ENCODE measurements at regions not wholly inside any gene's neighbourhood (a gene's known extent, or its start where the extent isn't known, plus 50 kb on each side); places are given as distances from the start of the nearest gene placed in this dataset.

DNA sequence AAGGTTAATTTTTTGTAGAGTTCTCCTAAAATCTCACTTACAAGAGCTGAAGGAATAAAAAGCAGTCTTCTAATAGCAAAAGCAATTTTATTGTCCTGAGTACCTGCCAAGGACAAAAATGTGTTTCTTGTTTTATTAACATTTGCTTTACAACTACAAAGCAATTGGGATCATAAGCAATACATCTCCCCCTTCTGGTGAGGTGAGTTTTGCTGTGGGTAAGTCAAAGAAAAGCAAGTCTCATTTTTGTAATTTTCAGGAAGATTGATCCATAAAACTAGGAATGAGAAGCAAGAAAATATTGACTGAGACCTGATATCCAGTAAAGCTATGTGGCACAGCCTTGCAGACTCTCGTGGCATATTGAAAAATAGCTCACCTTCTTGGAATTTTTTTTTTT is 2162.7 kb downstream of the NCAM2 start:
- Histone ChIP-seq H3K27ac (ENCODE audit: low read length) (no peak overlapping the region), H3K4me1 (ENCODE audit: low read length) (no peaks in the 10 kb centered on the region), H3K27me3 (ENCODE audit: low read depth, low read length) (no peaks in the 10 kb centered on the region), H3K79me2 (ENCODE audit: low read length) (no peaks in the 10 kb centered on the region), H3K9ac (ENCODE audit: low read length) (no peak overlapping the region), H3K4me2 (ENCODE audit: low read length) (no peak overlapping the region), H2AFZ (ENCODE audit: low read depth, low read length) (no peak overlapping the region), H3K9me3 (ENCODE audit: insufficient read depth, low read length) (no peaks in the 10 kb centered on the region), H3K36me3 (replicated peaks; ENCODE audit: low read depth, low read length) (no peaks in the 10 kb centered on the region), H3K4me3 (ENCODE audit: low read length) (no peak overlapping the region), H4K20me1 (ENCODE audit: insufficient read depth, low read length) (no peaks in the 10 kb centered on the region)
- no peak for TF ChIP-seq EZH2phosphoT487 (IDR thresholded peaks at IDR 0.05; ENCODE audit: low read depth)
- TF ChIP-seq, protein P1, sequence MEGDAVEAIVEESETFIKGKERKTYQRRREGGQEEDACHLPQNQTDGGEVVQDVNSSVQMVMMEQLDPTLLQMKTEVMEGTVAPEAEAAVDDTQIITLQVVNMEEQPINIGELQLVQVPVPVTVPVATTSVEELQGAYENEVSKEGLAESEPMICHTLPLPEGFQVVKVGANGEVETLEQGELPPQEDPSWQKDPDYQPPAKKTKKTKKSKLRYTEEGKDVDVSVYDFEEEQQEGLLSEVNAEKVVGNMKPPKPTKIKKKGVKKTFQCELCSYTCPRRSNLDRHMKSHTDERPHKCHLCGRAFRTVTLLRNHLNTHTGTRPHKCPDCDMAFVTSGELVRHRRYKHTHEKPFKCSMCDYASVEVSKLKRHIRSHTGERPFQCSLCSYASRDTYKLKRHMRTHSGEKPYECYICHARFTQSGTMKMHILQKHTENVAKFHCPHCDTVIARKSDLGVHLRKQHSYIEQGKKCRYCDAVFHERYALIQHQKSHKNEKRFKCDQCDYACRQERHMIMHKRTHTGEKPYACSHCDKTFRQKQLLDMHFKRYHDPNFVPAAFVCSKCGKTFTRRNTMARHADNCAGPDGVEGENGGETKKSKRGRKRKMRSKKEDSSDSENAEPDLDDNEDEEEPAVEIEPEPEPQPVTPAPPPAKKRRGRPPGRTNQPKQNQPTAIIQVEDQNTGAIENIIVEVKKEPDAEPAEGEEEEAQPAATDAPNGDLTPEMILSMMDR (IDR thresholded peaks at IDR 0.05; ENCODE audit: low read depth, low read length) = peak; percentile 31

DNA sequence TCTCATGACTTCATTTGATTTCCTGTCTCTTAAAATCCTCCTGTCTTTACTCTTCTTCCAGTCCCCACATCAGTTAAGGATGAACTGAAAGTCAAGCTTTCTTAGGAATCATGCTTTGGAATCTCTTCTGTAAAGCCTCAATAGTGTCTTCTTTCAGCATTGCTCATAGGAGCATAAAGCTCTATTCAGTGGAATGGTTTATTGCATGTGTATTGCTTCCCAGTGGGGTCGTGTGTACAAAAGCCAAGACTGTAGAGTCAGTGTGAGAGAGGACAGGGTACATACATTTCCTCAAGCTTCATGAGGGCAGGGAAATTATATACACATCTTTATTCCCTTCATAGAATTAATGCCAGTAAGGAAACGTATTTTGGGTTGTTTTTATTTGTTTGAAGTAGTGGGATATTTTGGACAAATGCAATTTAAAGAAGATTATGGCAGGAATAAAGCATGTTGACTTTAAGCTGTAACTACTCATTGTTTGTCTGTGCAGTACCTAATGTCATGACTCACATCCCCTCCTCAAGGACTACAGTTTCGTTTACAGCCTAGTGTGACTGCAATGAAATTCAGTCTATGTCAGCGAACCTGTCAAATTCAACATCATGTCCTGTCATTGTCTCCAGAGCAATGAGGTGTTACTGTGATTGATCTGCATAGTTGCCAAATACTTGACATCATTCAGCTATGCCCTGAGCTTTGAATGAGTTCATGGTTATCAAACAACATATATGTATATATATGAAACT is 2164.2 kb downstream of the NCAM2 start:
- no peaks in the 10 kb centered on the region for H3K27me3 ChIP-seq (ENCODE audit: low read depth, low read length)
- TF ChIP-seq EZH2phosphoT487 (IDR thresholded peaks at IDR 0.05; ENCODE audit: low read depth) = no peak
- TF ChIP-seq, protein P1 (IDR thresholded peaks at IDR 0.05; ENCODE audit: low read depth, low read length) = no peak
- no peak overlapping the region for H3K9ac ChIP-seq (ENCODE audit: low read length)
- H3K27ac ChIP-seq (ENCODE audit: low read length) = no peak overlapping the region
- no peaks in the 10 kb centered on the region for H4K20me1 ChIP-seq (ENCODE audit: insufficient read depth, low read length)
- no peaks in the 10 kb centered on the region for H3K79me2 ChIP-seq (ENCODE audit: low read length)
- no peaks in the 10 kb centered on the region for H3K9me3 ChIP-seq (ENCODE audit: insufficient read depth, low read length)
- H3K4me3 ChIP-seq (ENCODE audit: low read length) = no peak overlapping the region
- 0 out of 2 replicates have a peak, but pooled peaks cover 3% of the 10 kb centered on the region for H3K4me1 ChIP-seq (ENCODE audit: low read length)
- no peaks in the 10 kb centered on the region for H3K36me3 ChIP-seq (replicated peaks; ENCODE audit: low read depth, low read length)
- H2AFZ ChIP-seq (ENCODE audit: low read depth, low read length) = no peak overlapping the region
- H3K4me2 ChIP-seq (ENCODE audit: low read length) = no peak overlapping the region

Measured in OCI-LY3 (cell line).